ENCODE measurements at regions not wholly inside any gene's neighbourhood (a gene's known extent, or its start where the extent isn't known, plus 50 kb on each side); places are given as distances from the start of the nearest gene placed in this dataset.
"Not testable (repeated sequence)": the region's sequence is repeated elsewhere in the genome, so short reads cannot be mapped to it uniquely, and the experiment has no call there.

- no peak for ATAC-seq
- DNase-seq (ENCODE audit: low spot score) = no peak
Measured at GRCh38 chr3:191959876-191960413, 499.0 kb downstream of the PYDC2 start.

- no peak for DNase-seq (ENCODE audit: low spot score)
- ATAC-seq = no peak
Measured at GRCh38 chr3:191961022-191961421, 500.1 kb downstream of the PYDC2 start.

- DNase-seq (ENCODE audit: low spot score) (no peak), ATAC-seq (no peak)
Measured at GRCh38 chr3:191961529-191961928, 500.6 kb downstream of the PYDC2 start.

GRCh38 chr3:191962324-191962723, 501.4 kb downstream of the PYDC2 start:
- no peak for DNase-seq (ENCODE audit: low spot score)
- ATAC-seq = no peak

GRCh38 chr3:191963182-191963581, 502.2 kb downstream of the PYDC2 start:
- ATAC-seq (no peak), DNase-seq (ENCODE audit: low spot score) (no peak)

- ATAC-seq (no peak), DNase-seq (ENCODE audit: low spot score) (no peak)
Measured at GRCh38 chr3:191966556-191966955, 505.6 kb downstream of the PYDC2 start.

GRCh38 chr3:191968299-191968698, 507.3 kb downstream of the PYDC2 start:
- no peak for DNase-seq (ENCODE audit: low spot score)
- ATAC-seq = no peak

GRCh38 chr3:191972714-191973398, 511.9 kb downstream of the PYDC2 start:
- DNase-seq (ENCODE audit: low spot score) = no peak
- ATAC-seq = no peak

GRCh38 chr3:191973820-191974219, 512.9 kb downstream of the PYDC2 start:
- ATAC-seq (no peak), DNase-seq (ENCODE audit: low spot score) (no peak)

- ATAC-seq = no peak
- no peak for DNase-seq (ENCODE audit: low spot score)
Measured at GRCh38 chr3:191975936-191976335, 515.0 kb downstream of the PYDC2 start.

GRCh38 chr3:191980443-191980842, 519.5 kb downstream of the PYDC2 start:
- ATAC-seq = no peak
- DNase-seq (ENCODE audit: low spot score) = no peak

GRCh38 chr3:191982481-191982880, 521.5 kb downstream of the PYDC2 start:
- DNase-seq (ENCODE audit: low spot score) (no peak), ATAC-seq (no peak)

- ATAC-seq (no peak), DNase-seq (ENCODE audit: low spot score) (no peak)
Measured at GRCh38 chr3:191985691-191986090, 524.7 kb downstream of the PYDC2 start.

GRCh38 chr3:191987831-191988350, 526.9 kb downstream of the PYDC2 start:
- no peak for ATAC-seq
- DNase-seq (ENCODE audit: low spot score) = no peak

GRCh38 chr3:191993952-191994351, 533.0 kb downstream of the PYDC2 start:
- ATAC-seq; DNase-seq (ENCODE audit: low spot score): not testable (repeated sequence)

GRCh38 chr3:191997093-191997492, 536.1 kb downstream of the PYDC2 start:
- ATAC-seq = peak; percentile 33
- no peak for DNase-seq (ENCODE audit: low spot score)

- DNase-seq (ENCODE audit: low spot score) (no peak), ATAC-seq (no peak)
Measured at GRCh38 chr3:191997579-191998268, 536.8 kb downstream of the PYDC2 start.

- no peak for ATAC-seq
- no peak for DNase-seq (ENCODE audit: low spot score)
Measured at GRCh38 chr3:192001218-192001617, 540.3 kb downstream of the PYDC2 start.

- DNase-seq (ENCODE audit: low spot score) (no peak), ATAC-seq (no peak)
Measured at GRCh38 chr3:192005989-192006388, 545.0 kb downstream of the PYDC2 start.

GRCh38 chr3:192009903-192010302, 548.9 kb downstream of the PYDC2 start:
- ATAC-seq (no peak), DNase-seq (ENCODE audit: low spot score) (no peak)

- no peak for ATAC-seq
- no peak for DNase-seq (ENCODE audit: low spot score)
Measured at GRCh38 chr3:192010490-192010889, 549.5 kb downstream of the PYDC2 start.

GRCh38 chr3:192011137-192011536, 550.2 kb downstream of the PYDC2 start:
- ATAC-seq (no peak), DNase-seq (ENCODE audit: low spot score) (no peak)
